HG03039 (cell line): ENCODE measurements at regions not wholly inside any gene's neighbourhood (a gene's known extent, or its start where the extent isn't known, plus 50 kb on each side); places are given as distances from the start of the nearest gene placed in this dataset.

Experiments used
- ATAC-seq: cut with Tn5 transposase; IDR thresholded peaks from one replicate; pipeline ENCODE4 v1.9.1; 2021; ENCODE audit warnings: mild to moderate bottlenecking, moderate library complexity; ENCODE audit not compliant: unreplicated experiment

DNA sequence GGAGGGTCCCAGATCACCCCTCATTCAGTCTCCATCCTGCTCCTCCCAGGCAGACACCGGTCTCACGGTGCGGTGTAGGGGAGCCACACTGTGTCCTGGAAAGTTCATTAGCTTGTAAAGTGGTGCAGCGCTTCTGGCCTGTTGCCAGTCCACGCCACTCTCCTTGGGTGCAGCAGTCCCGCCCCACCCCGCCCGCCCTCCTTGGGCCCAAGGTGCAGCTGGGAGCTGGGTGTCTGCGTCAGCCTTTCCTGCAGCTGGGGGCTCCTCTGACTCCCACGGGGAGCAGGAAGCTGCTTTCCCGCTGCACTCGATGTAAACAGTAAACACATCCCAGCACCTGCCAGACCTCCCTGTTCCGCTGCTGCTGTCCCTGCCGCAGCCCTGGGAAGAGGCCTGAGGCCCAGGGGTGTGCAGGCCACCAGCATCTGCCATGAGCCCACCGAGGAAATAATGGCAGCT, 53.8 kb upstream of the ASB18 start:
- ATAC-seq, result no peak

DNA sequence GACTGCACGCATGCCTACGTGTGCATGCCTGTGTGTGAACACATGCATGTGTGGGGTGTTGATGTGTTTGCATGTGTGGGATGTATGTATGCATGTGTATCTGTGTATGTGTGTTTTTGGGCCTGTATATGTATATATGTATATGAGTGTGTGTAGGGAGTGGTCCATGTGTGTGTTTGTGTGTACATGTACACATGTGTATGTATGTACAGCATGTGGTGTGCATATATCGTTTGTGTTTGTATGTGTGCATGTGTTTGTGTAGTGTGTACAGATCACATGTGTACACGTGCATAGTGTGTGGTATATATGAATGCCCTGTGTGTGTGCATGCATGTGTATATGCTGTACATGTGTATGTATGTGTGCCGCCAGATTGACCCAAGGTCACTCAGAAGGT, 54.2 kb upstream of the ASB18 start:
- ATAC-seq, result no peak

- ATAC-seq, result no peak
Observed at GRCh38 chr2:236319036-236319435, 54.8 kb upstream of the ASB18 start.

DNA sequence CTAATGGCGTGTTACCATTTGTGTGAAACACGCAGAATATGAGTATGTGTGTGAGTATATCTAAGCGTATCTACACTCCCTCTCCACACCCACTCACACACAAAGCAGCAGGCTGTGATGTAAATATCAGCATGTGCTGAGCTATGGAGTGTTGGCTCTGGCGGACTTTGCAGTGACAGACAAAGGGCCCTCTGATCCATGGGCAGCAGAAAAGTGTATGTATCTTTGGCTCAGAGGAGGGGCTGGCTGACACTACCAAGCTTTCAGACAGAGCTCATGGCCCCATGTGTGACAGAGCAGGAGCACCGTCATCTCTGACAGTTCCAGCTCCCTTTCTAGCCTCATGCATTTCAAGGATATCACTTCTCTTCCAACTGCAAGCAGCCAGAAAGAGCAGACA, 57.2 kb upstream of the ASB18 start:
- ATAC-seq, result no peak

GRCh38 chr2:236333417-236334121, 69.4 kb upstream of the ASB18 start:
- no peak for ATAC-seq

GRCh38 chr2:236334122-236334876, 70.1 kb upstream of the ASB18 start:
- ATAC-seq, result no peak

DNA sequence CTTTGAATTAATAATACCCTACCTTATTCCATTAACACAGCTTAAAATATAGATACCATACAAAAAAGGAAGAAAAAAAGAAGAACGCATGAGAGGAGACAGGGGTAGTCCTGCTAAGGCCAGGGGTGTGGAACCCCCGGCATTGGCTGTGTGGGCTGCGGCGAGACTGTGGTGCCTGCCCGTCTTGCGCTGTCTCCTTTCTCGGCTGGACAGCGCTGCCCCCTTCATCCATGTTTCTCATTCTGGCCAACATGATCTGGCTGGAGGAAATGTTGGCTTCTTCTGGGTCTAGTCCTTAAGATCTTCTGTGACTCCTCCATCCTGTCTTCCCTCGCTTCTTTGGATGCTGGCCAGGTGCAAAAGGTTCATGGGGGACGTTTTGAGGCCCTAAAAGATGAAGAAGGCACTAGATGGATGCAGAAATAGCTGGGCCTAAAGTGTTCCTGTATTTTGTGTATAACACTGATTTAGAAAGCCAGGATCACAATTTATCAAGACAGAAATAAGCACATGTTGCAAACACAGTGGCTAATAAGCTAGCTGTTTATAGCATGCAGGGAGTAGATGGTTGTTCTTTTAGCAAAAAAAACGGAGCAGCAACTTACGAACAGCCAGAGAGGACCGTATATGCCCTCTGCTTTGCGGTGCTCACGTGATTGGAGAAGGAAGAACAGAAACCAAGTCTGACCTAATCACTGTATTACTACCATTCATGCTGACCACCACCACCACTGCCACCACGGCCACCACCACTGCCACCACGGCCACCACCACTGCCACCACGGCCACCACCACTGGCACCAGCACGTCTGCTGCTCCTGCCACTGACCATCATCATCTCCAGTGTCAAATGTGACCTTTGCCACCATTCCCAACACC, 71.7 kb upstream of the ASB18 start:
- no peak for ATAC-seq

GRCh38 chr2:236336575-236337464, 72.6 kb upstream of the ASB18 start:
- no peak for ATAC-seq

- ATAC-seq, result no peak
Observed at GRCh38 chr2:236337465-236338325, 73.5 kb upstream of the ASB18 start.

DNA sequence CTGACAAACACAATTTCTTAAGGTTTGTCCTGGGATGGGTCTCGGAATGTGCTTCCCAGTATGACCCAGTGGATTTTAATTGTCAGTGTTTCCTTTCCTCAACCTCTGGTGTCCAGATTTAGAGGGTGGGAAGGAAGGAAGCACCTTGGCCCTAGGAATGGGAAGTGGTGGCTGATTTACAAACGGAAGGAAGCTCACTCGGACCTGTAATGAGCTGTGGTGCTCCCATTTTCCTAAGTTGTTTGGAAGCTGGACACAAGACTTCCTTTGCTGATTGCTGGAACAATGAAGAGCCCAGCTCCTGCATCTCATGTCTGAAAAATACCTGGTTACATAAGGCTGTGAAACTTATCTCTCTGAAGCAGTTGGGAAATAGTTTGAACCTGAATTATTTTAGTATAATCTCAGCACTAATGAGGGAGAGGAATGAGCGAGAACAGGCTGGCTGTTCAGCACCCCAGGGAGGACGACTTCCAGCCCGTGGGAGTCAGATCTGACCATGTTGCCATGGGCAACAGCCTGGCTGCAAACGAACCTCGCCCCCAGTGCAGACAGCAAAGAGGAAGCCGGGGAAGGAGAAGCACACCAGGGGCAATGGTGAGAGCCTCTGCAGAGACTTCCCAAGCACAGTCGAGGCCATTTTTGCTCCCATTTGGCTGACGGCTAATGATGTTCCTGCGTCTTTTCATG, 74.4 kb upstream of the ASB18 start:
- no peak for ATAC-seq

DNA sequence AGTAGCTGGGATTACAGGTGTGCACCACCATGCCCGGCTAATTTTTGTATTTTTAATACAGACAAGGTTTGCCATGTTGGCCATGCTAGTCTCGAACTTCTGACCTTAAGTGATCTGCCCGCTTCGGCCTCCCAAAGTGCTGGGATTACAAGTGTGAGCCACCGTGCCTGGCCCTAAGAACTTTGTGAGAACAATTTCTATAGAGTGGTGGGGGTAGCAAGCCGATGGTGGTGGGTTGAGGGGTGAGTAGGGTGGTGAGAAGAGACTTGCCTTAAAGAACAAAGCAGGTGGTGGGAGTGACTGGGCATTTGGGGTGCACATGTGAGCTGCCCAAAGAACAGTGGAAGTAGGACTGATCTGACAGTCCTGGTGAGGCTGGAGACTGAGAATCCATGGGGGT, 76.0 kb upstream of the ASB18 start:
- no peak for ATAC-seq

DNA sequence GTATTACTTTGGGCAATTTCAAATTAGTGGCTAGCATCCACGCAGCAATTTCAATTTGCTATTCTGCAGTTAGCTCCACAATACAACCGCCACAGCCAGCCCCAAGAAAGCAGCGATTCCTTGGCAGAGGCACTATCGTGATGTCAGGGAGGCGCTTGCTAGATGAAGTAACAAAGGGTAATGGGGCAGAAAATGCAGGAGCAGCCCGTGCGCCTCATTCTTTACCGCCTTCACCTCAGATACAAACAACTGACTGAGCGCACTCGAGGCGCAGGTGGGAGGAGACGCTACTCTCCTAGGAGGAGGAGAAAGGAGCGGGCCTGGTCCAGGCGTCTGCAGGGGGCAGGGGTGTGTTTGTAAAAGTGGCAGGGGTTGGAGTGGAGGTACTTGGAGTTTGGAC, 76.9 kb upstream of the ASB18 start:
- no peak for ATAC-seq

GRCh38 chr2:236341721-236342120, 77.5 kb upstream of the ASB18 start:
- ATAC-seq, result no peak

DNA sequence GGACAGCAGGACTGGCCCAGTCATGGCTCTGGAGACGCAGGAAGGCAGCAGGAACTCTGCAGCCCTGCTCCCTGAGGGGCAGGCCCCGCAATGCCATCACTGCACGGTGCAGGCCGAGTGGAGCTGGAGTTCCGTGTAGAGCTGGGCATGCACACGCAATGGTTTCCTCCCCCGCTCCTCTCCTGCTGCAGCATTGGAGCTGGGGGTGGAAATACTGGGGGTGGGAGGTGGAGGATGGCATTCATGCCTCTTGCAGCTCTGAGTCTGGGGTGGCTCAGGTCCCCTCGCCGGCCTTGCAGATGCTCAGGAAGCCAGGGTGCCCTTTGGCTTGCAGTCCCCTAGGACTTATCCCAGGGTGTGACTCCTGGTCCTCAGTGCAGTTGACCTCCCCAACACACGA, 78.3 kb upstream of the ASB18 start:
- ATAC-seq, result no peak

DNA sequence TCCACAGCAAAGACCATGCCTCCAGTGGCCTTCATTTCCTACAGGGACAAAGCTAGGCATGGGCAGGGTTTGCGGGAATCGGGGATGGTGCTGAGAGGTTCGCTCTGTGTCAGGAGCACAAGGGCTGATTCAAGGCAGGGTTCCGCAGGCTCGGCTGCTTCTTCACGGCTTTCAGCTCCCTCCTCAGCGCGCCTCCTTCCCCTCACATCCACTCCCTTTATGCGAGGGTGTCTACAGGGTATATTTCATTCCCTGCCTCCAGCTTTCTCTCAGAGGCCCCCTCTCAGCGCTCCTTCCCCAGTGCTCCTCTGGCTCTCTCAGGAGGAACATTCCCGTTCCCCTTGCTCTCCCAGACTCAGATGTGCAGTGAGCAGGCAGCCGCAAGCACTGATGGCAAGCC, 78.7 kb upstream of the ASB18 start:
- ATAC-seq, result no peak

- ATAC-seq, result no peak
Observed at GRCh38 chr2:236343400-236344161, 79.4 kb upstream of the ASB18 start.

DNA sequence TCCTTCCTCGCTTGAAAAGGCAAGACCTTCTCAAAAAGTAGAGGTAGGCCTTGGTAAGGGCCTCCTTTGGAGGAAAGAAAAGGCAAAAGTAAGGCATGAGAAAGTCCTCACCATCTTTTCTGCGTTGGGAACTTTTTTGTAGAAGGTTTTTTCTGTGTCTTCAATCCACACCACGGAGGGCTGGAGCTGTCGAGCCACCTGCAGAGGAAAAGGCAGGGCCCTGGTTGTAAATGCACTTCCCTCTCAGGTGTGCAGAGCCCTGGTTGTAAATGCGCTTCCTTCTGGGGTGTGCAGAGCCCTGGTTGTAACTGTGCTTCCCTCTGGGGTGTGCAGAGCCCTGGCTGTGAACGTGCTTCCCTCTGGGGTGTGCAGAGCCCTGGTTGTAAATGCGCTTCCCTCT, 80.2 kb upstream of the ASB18 start:
- ATAC-seq, result no peak

DNA sequence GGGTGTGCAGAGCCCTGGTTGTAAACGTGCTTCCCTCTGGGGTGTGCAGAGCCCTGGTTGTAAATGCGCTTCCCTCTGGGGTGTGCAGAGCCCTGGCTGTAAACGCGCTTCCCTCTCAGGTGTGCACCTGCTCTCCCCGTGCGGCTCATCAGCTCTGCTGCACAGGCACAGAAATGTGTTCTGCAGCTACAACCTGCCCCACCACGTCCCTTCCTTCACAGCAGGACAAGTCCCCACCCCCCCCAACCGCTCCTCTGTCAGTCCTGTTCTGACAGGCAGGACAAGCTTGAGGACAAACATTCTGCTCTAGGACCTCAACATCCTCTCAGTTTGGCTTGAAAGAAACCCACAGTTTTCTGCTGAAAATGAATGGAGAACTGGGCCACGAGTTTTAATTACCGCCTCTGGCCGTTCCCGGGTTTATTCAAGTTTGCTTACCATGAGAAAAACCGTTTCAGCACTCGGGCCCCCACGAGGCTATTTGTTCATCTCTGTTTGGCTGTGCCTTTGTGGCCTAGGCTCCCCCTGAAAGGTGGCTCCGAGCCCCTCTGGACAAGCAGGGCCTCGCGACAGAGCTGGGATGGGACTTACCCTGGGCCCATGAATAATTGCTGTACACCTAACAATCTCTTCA, 81.0 kb upstream of the ASB18 start:
- ATAC-seq, result no peak
